H9 (cell line): ENCODE measurements at regions not wholly inside any gene's neighbourhood (a gene's known extent, or its start where the extent isn't known, plus 50 kb on each side); places are given as distances from the start of the nearest gene placed in this dataset.

Source experiments
- DNase-seq: peaks from one replicate; pipeline ENCODE4 v3.0.0-alpha.2; 2017
- H2AFZ ChIP-seq: one replicate; pipeline ENCODE4 v1.6.1; 2013; ENCODE audit warnings: mild to moderate bottlenecking, low read length, control low read depth, moderate library complexity
- H2AK5ac ChIP-seq: 2 replicates; pipeline ENCODE4 v1.6.1; 2013; ENCODE audit warnings: low read length, control low read depth, mixed read lengths; ENCODE audit not compliant: insufficient read length
- H2BK120ac ChIP-seq: one replicate; pipeline ENCODE4 v1.6.1; 2013; ENCODE audit warnings: low read depth, mild to moderate bottlenecking, low read length, control low read depth, inconsistent platforms; ENCODE audit not compliant: poor library complexity, severe bottlenecking
- H2BK12ac ChIP-seq: 2 replicates; pipeline ENCODE4 v1.6.1; 2013; ENCODE audit warnings: low read length, control low read depth, mixed read lengths, low read depth; ENCODE audit not compliant: insufficient read length
- H2BK15ac ChIP-seq: 2 replicates; pipeline ENCODE4 v1.6.1; 2013; ENCODE audit warnings: low read depth, low read length, control low read depth
- H2BK20ac ChIP-seq: one replicate; pipeline ENCODE4 v1.6.1; 2013; ENCODE audit warnings: low read depth, mild to moderate bottlenecking, low read length, control low read depth, inconsistent platforms; ENCODE audit not compliant: poor library complexity, severe bottlenecking
- H2BK5ac ChIP-seq: 2 replicates; pipeline ENCODE4 v1.6.1; 2013; ENCODE audit warnings: low read length, control low read depth, mixed read lengths; ENCODE audit not compliant: insufficient read length
- H3K14ac ChIP-seq: 2 replicates; pipeline ENCODE4 v1.6.1; 2013; ENCODE audit warnings: low read length, control low read depth; ENCODE audit not compliant: insufficient read depth
- H3K18ac ChIP-seq: 2 replicates; pipeline ENCODE4 v1.6.1; 2013; ENCODE audit warnings: low read depth, mild to moderate bottlenecking, mixed read lengths, low read length, control low read depth; ENCODE audit not compliant: insufficient read length
- H3K23ac ChIP-seq: 2 replicates; pipeline ENCODE4 v1.6.1; 2013; ENCODE audit warnings: low read length, control low read depth, mixed read lengths, low read depth; ENCODE audit not compliant: insufficient read length
- H3K23me2 ChIP-seq: 2 replicates; pipeline ENCODE4 v1.6.1; 2013; ENCODE audit warnings: low read depth, mild to moderate bottlenecking, mixed read lengths, low read length, control low read depth; ENCODE audit not compliant: insufficient read length, poor library complexity, severe bottlenecking
- H3K27ac ChIP-seq: 2 replicates; pipeline ENCODE4 v1.5.1; 2013; ENCODE audit warnings: low read length, control low read depth, mixed read lengths, low read depth; ENCODE audit not compliant: insufficient read length
- H3K27me3 ChIP-seq: 2 replicates; pipeline ENCODE4 v1.6.1; 2013; ENCODE audit warnings: low read length, control low read depth, inconsistent platforms; ENCODE audit not compliant: insufficient read depth
- H3K4ac ChIP-seq: 2 replicates; pipeline ENCODE4 v1.6.1; 2013; ENCODE audit warnings: low read depth, mild to moderate bottlenecking, control low read depth, inconsistent platforms, low read length, moderate library complexity
- H3K4me1 ChIP-seq: 2 replicates; pipeline ENCODE4 v1.6.1; 2013; ENCODE audit warnings: low read length, control low read depth, inconsistent platforms; ENCODE audit not compliant: insufficient read depth
- H3K4me2 ChIP-seq: 2 replicates; pipeline ENCODE4 v1.6.1; 2013; ENCODE audit warnings: low read length, control low read depth, mixed read lengths; ENCODE audit not compliant: insufficient read length, insufficient read depth
- H3K56ac ChIP-seq: 2 replicates; pipeline ENCODE4 v1.6.1; 2013; ENCODE audit warnings: low read depth, mild to moderate bottlenecking, mixed read lengths, low read length, control low read depth; ENCODE audit not compliant: insufficient read length
- H3K79me1 ChIP-seq: 2 replicates; pipeline ENCODE4 v1.6.1; 2013; ENCODE audit warnings: low read depth, mild to moderate bottlenecking, moderate library complexity, low read length, control low read depth, inconsistent platforms; ENCODE audit not compliant: insufficient read depth, poor library complexity, severe bottlenecking
- H3K79me2 ChIP-seq: 2 replicates; pipeline ENCODE4 v1.6.1; 2013; ENCODE audit warnings: low read length, control low read depth, inconsistent platforms; ENCODE audit not compliant: insufficient read depth
- H3K9ac ChIP-seq: 2 replicates; pipeline ENCODE4 v1.6.1; 2013; ENCODE audit warnings: low read length, control low read depth, mixed read lengths; ENCODE audit not compliant: insufficient read length; ENCODE audit errors: extremely low read depth
- H3K9me3 ChIP-seq: one replicate; pipeline ENCODE4 v1.6.1; 2013; ENCODE audit warnings: low read depth, low read length, inconsistent platforms; ENCODE audit not compliant: control insufficient read depth
- H3T11ph ChIP-seq: one replicate; pipeline ENCODE4 v1.6.1; 2013; ENCODE audit warnings: mild to moderate bottlenecking, low read length, control low read depth, inconsistent platforms
- H4K20me1 ChIP-seq: one replicate; pipeline ENCODE4 v1.6.1; 2013; ENCODE audit not compliant: control insufficient read depth, insufficient read length, insufficient read depth
- H4K5ac ChIP-seq: 2 replicates; pipeline ENCODE4 v1.6.1; 2013; ENCODE audit warnings: low read depth, mild to moderate bottlenecking, mixed read lengths, low read length, control low read depth; ENCODE audit not compliant: insufficient read length
- H4K8ac ChIP-seq: replicated peaks from 2 replicates; pipeline ENCODE4 v1.6.1; 2013; ENCODE audit warnings: low read length, control low read depth, mixed read lengths, low read depth; ENCODE audit not compliant: insufficient read length
- H4K91ac ChIP-seq: 2 replicates; pipeline ENCODE4 v1.6.1; 2013; ENCODE audit warnings: low read depth, mild to moderate bottlenecking, moderate library complexity, mixed read lengths, low read length, control low read depth; ENCODE audit not compliant: insufficient read length
- H3K27ac Mint-ChIP-seq, 3 experiments: 2 replicates in 2 of 3; 3 replicates in 1 of 3; pipeline ENCODE4 v1.8.0; 2020 to 2021; ENCODE audit warnings: mixed read lengths in 3 of 3, mild to moderate bottlenecking in 1 of 3, moderate library complexity in 1 of 3
- H3K27me3 Mint-ChIP-seq: 2 replicates; pipeline ENCODE4 v1.8.0; 2021; ENCODE audit warnings: low read depth, mild to moderate bottlenecking, moderate library complexity, mixed read lengths
- H3K36me3 Mint-ChIP-seq, 3 experiments: 2 replicates in 2 of 3; 3 replicates in 1 of 3; pipeline ENCODE4 v1.8.0; 2020 to 2021; ENCODE audit warnings: low read depth in 3 of 3, mixed read lengths in 3 of 3; ENCODE audit not compliant: insufficient read depth in 1 of 3
- H3K4me1 Mint-ChIP-seq, 2 experiments: 2 replicates each; pipeline ENCODE4 v1.8.0; 2020; ENCODE audit warnings: mixed read lengths in 2 of 2
- H3K4me3 Mint-ChIP-seq, 2 experiments: 2 replicates in 1 of 2; 3 replicates in 1 of 2; pipeline ENCODE4 v1.8.0; 2020 to 2021; ENCODE audit warnings: mild to moderate bottlenecking in 2 of 2, mixed read lengths in 2 of 2, moderate library complexity in 1 of 2
- H3K9me3 Mint-ChIP-seq, 2 experiments: 2 replicates in 1 of 2; 3 replicates in 1 of 2; pipeline ENCODE4 v1.8.0; 2020; ENCODE audit warnings: mild to moderate bottlenecking in 2 of 2, mixed read lengths in 2 of 2, moderate library complexity in 1 of 2
- CTCF ChIP-seq: fragments of 200-600 bp; sonication (generic); conservative IDR thresholded peaks from 3 replicates; pipeline ENCODE4 v1.8.0; 2021; ENCODE audit warnings: antibody characterized with exemption, mild to moderate bottlenecking
- WGBS: extraction: QIAGEN DNeasy Blood & Tissue Kit; methylation state at CpG from one replicate; pipeline ENCODE4 v1.1.7; 2013; ENCODE audit warnings: missing lambda C conversion rate, low lambda C conversion rate, mixed read lengths; ENCODE audit not compliant: insufficient read length; ENCODE audit errors: extremely low coverage; 5-methylcytosine and 5-hydroxymethylcytosine counted together

DNA sequence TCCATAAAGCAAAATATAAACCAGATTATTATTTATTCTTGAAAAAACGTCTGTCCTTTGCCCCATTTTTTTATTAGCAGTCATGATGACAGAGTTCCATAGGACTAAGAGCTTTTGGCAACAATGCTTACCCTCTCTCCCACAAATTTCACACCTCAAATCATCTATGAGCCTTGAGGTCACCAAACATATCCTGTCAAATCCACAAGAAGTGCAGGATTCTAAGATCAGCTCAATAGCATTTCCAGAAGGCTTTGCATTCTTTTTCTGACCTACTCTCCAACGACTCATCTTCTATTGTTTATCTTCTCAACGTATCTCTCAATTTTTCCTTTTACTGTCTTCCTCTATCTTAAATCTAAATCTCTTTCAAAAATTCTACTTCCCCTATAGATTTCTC lies 619.1 kb upstream of the BCHE start:
- Histone ChIP-seq H3K79me2 (no peaks in the 10 kb centered on the region), H3K18ac (no peak overlapping the region), H3K4me1 (no peaks in the 10 kb centered on the region), H3K4me2 (no peak overlapping the region), H3K79me1 (no peaks in the 10 kb centered on the region), H3K56ac (no peak overlapping the region), H3K9ac (no peak overlapping the region), H4K5ac (no peak overlapping the region), H3K27ac (no peak overlapping the region), H2BK12ac (no peak overlapping the region), H4K8ac (no peak overlapping the region), H3K4ac (no peak overlapping the region), H3K14ac (no peak overlapping the region), H2AFZ (no peak overlapping the region), H3K27me3 (no peaks in the 10 kb centered on the region), H3K9me3 (no peaks in the 10 kb centered on the region), H2AK5ac (no peak overlapping the region), H2BK5ac (no peak overlapping the region), H2BK20ac (no peak overlapping the region), H2BK15ac (no peak overlapping the region), H4K91ac (no peak overlapping the region), H4K20me1 (no peaks in the 10 kb centered on the region), H2BK120ac (no peak overlapping the region), H3T11ph (no peak overlapping the region), H3K23ac (no peak overlapping the region), H3K23me2 (no peaks in the 10 kb centered on the region)
- no peaks in the 10 kb centered on the region for H3K27me3 Mint-ChIP-seq
- no peak for TF ChIP-seq CTCF
- no peaks in the 10 kb centered on the region for H3K36me3 Mint-ChIP-seq
- no peaks in the 10 kb centered on the region for H3K9me3 Mint-ChIP-seq
- no peak overlapping the region for H3K27ac Mint-ChIP-seq
- no peak overlapping the region for H3K4me3 Mint-ChIP-seq
- WGBS, result 100% methylated on average over 1 of the region's 3 CpGs
- H3K4me1 Mint-ChIP-seq, result no peaks in the 10 kb centered on the region
- DNase-seq, result no peak
